OCI-LY1 (cell line): ENCODE measurements at regions not wholly inside any gene's neighbourhood (a gene's known extent, or its start where the extent isn't known, plus 50 kb on each side); places are given as distances from the start of the nearest gene placed in this dataset.

Experiments
- EZH2 ChIP-seq: fragments of 200-600 bp; sonication (generic), shearing (Covaris generic); IDR thresholded peaks from 2 replicates; pipeline ENCODE4 v1.8.0; 2017; ENCODE audit warnings: borderline replicate concordance, mixed run types, mild to moderate bottlenecking, antibody characterized with exemption, low read length, moderate library complexity, mixed read lengths
- TF ChIP-seq, protein P1 (sequence below): fragments of 200-600 bp; sonication (generic), shearing (Covaris generic); IDR thresholded peaks from 2 replicates; pipeline ENCODE4 v1.5.1; 2017; ENCODE audit warnings: mild to moderate bottlenecking, antibody characterized with exemption, low read length, moderate library complexity, mixed read lengths

DNA sequence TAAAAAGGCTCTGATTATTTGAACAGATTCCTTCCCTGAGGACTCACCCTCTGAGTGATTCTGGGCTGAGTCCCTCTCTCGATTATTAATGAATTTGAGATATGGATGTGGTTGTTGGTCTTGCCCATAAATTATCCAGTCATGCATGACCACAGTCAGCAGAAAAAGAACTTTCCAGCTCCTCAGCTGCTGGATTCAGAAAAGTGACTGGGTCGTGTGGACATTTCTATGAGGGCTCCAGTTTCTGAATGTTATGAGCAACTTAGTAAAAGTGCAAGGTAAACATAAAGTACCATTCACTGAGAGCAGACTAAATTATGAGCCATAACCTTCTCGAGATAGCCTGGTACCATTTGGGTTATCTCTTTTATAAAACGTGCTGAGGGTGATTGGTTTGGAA lies 100.1 kb upstream of the CLDN10 start:
- TF ChIP-seq, protein P1, sequence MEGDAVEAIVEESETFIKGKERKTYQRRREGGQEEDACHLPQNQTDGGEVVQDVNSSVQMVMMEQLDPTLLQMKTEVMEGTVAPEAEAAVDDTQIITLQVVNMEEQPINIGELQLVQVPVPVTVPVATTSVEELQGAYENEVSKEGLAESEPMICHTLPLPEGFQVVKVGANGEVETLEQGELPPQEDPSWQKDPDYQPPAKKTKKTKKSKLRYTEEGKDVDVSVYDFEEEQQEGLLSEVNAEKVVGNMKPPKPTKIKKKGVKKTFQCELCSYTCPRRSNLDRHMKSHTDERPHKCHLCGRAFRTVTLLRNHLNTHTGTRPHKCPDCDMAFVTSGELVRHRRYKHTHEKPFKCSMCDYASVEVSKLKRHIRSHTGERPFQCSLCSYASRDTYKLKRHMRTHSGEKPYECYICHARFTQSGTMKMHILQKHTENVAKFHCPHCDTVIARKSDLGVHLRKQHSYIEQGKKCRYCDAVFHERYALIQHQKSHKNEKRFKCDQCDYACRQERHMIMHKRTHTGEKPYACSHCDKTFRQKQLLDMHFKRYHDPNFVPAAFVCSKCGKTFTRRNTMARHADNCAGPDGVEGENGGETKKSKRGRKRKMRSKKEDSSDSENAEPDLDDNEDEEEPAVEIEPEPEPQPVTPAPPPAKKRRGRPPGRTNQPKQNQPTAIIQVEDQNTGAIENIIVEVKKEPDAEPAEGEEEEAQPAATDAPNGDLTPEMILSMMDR, result no peak
- TF ChIP-seq EZH2, result no peak
